Thyroid gland (tissue), 4 donors: ENCODE measurements at regions not wholly inside any gene's neighbourhood (a gene's known extent, or its start where the extent isn't known, plus 50 kb on each side); places are given as distances from the start of the nearest gene placed in this dataset.

Source experiments
- POLR2A ChIP-seq, 2 donors: fragments of 450-650 bp; IDR thresholded peaks; one replicate each; pipeline ENCODE4 v1.6.1; 2017; ENCODE audit warnings: antibody characterized with exemption in 2 of 2, mild to moderate bottlenecking in 2 of 2, moderate library complexity in 1 of 2
- TF ChIP-seq, protein P1 (sequence below), 6 experiments: fragments of 200-600 bp in 3 of 6; fragments of 450-650 bp in 3 of 6; sonication (generic) in 3 of 6; IDR thresholded peaks; one replicate each; pipeline ENCODE4 v1.5.1; 2016 to 2019; ENCODE audit warnings: antibody characterized with exemption in 6 of 6, mild to moderate bottlenecking in 2 of 6, inconsistent platforms in 1 of 6, moderate library complexity in 1 of 6

DNA sequence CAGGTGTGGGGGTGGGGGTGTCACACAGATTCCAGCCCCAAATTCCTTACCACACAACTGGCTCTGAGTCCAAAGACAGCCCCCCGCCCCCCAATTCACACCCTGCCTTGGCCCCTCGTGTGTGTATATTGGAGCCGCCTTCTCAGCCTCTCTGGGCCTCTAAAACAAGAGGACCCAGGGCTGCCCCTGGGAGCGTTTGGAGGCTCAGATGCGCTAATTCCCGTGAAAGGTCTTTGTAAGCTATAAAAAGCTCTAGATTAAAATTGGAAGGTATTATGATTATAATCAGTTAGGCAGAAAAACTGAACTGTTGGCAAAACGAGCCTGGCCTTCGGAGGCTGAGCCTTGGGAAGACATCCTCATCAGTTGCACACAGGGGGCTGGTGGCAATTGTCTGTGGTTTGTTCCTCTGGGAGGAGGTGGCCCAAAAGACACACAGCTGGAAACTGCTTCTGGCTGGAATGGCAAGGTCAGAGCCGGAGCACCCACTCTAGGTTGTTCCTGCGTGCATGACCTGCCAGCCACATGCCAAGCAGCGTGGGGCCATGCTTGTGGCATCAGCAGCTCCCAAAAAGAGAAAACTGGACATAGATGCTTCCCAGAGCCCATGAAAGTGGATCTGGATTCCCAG lies 118.5 kb downstream of the PHETA1 start:
- TF ChIP-seq, protein P1, sequence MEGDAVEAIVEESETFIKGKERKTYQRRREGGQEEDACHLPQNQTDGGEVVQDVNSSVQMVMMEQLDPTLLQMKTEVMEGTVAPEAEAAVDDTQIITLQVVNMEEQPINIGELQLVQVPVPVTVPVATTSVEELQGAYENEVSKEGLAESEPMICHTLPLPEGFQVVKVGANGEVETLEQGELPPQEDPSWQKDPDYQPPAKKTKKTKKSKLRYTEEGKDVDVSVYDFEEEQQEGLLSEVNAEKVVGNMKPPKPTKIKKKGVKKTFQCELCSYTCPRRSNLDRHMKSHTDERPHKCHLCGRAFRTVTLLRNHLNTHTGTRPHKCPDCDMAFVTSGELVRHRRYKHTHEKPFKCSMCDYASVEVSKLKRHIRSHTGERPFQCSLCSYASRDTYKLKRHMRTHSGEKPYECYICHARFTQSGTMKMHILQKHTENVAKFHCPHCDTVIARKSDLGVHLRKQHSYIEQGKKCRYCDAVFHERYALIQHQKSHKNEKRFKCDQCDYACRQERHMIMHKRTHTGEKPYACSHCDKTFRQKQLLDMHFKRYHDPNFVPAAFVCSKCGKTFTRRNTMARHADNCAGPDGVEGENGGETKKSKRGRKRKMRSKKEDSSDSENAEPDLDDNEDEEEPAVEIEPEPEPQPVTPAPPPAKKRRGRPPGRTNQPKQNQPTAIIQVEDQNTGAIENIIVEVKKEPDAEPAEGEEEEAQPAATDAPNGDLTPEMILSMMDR (IDR thresholded peaks at IDR 0.05): no peak
- TF ChIP-seq POLR2A (IDR thresholded peaks at IDR 0.05): no peak
